DND-41 (cell line): ENCODE measurements at regions not wholly inside any gene's neighbourhood (a gene's known extent, or its start where the extent isn't known, plus 50 kb on each side); places are given as distances from the start of the nearest gene placed in this dataset.
"Not testable (repeated sequence)": the region's sequence is repeated elsewhere in the genome, so short reads cannot be mapped to it uniquely, and the experiment has no call there.

Source experiments
- ATAC-seq: fragments of 200-7000 bp; cut with Tn5 transposase; 3 replicates; pipeline ENCODE4 v1.9.1; 2021; ENCODE audit warnings: low read depth; ENCODE audit not compliant: insufficient read depth
- DNase-seq: peaks from one replicate; pipeline ENCODE4 v3.0.0-alpha.2; 2020
- H2AFZ ChIP-seq: 2 replicates; pipeline ENCODE4 v1.6.0; 2012; ENCODE audit warnings: low read depth, low read length
- H3K27ac ChIP-seq: 2 replicates; pipeline ENCODE4 v1.5.1; 2012; ENCODE audit warnings: low read length, inconsistent platforms
- H3K27me3 ChIP-seq: fragments of 200-600 bp; sonication (generic); 2 replicates; pipeline ENCODE4 v1.6.0; 2012; ENCODE audit warnings: low read length, mild to moderate bottlenecking, inconsistent platforms; ENCODE audit not compliant: insufficient read depth, poor library complexity
- H3K36me3 ChIP-seq: 2 replicates; pipeline ENCODE4 v1.5.1; 2012; ENCODE audit warnings: low read length, inconsistent platforms; ENCODE audit not compliant: insufficient read depth
- H3K4me1 ChIP-seq: 2 replicates; pipeline ENCODE4 v1.5.1; 2012; ENCODE audit warnings: mild to moderate bottlenecking, low read length; ENCODE audit not compliant: insufficient read depth
- H3K4me2 ChIP-seq: 2 replicates; pipeline ENCODE4 v1.6.0; 2012; ENCODE audit warnings: mild to moderate bottlenecking, moderate library complexity, low read length, inconsistent platforms; ENCODE audit not compliant: insufficient read depth
- H3K4me3 ChIP-seq, 2 experiments: fragments of 200-600 bp in 1 of 2; shearing (Covaris generic) in 1 of 2; 2 replicates each; pipeline ENCODE4 v1.5.1; 2012 to 2016; ENCODE audit warnings: inconsistent platforms in 2 of 2, low read length in 2 of 2, mild to moderate bottlenecking in 2 of 2, low read depth in 1 of 2, moderate library complexity in 1 of 2
- H3K79me2 ChIP-seq: 2 replicates; pipeline ENCODE4 v1.6.0; 2012; ENCODE audit warnings: low read length, inconsistent platforms; ENCODE audit not compliant: insufficient read depth
- H3K9ac ChIP-seq: 2 replicates; pipeline ENCODE4 v1.6.0; 2012; ENCODE audit warnings: low read depth, mild to moderate bottlenecking, inconsistent platforms, low read length, moderate library complexity
- H3K9me3 ChIP-seq: 2 replicates; pipeline ENCODE4 v1.5.1; 2012; ENCODE audit warnings: low read length, moderate library complexity, mild to moderate bottlenecking, inconsistent platforms; ENCODE audit not compliant: insufficient read depth, severe bottlenecking
- H4K20me1 ChIP-seq: 2 replicates; pipeline ENCODE4 v1.6.0; 2012; ENCODE audit warnings: low read length; ENCODE audit not compliant: insufficient read depth
- CTCF ChIP-seq: IDR thresholded peaks from 2 replicates; pipeline ENCODE4 v1.5.1; 2012; ENCODE audit warnings: borderline replicate concordance, low read length, moderate library complexity, mild to moderate bottlenecking; ENCODE audit not compliant: poor library complexity, severe bottlenecking; ENCODE audit errors: extremely low read depth
- EZH2 ChIP-seq: IDR thresholded peaks from 3 replicates; pipeline ENCODE4 v1.6.1; 2012; ENCODE audit warnings: borderline replicate concordance, low read depth, mild to moderate bottlenecking, moderate library complexity, low read length, inconsistent platforms; ENCODE audit not compliant: severe bottlenecking

- ATAC-seq (no peak), DNase-seq (no peak)
- no peak overlapping the region for H2AFZ ChIP-seq
- H3K27me3 ChIP-seq, result no peaks in the 10 kb centered on the region
- no peak overlapping the region for H3K27ac ChIP-seq
- no peaks in the 10 kb centered on the region for H4K20me1 ChIP-seq
- no peak for TF ChIP-seq CTCF
- no peak for TF ChIP-seq EZH2
- H3K4me2 ChIP-seq, result no peak overlapping the region
- no peaks in the 10 kb centered on the region for H3K9me3 ChIP-seq
- no peaks in the 10 kb centered on the region for H3K4me1 ChIP-seq
- H3K4me3 ChIP-seq, result no peak overlapping the region
- H3K9ac ChIP-seq, result no peak overlapping the region
- no peaks in the 10 kb centered on the region for H3K79me2 ChIP-seq
- H3K36me3 ChIP-seq, result no peaks in the 10 kb centered on the region
These were observed 1578.8 kb downstream of the OLFM4 start for GRCh38 chr13:54607421-54607820.

- no peaks in the 10 kb centered on the region for H3K36me3 ChIP-seq
- H3K4me2 ChIP-seq, result no peak overlapping the region
- H3K27me3 ChIP-seq, result no peaks in the 10 kb centered on the region
- no peak overlapping the region for H3K27ac ChIP-seq
- H3K4me1 ChIP-seq, result no peaks in the 10 kb centered on the region
- H3K79me2 ChIP-seq, result no peaks in the 10 kb centered on the region
- DNase-seq (no peak), ATAC-seq (no peak)
- no peak overlapping the region for H3K4me3 ChIP-seq
- no peak overlapping the region for H2AFZ ChIP-seq
- TF ChIP-seq EZH2, result no peak
- no peak for TF ChIP-seq CTCF
- H4K20me1 ChIP-seq, result no peaks in the 10 kb centered on the region
- H3K9me3 ChIP-seq, result no peaks in the 10 kb centered on the region
- no peak overlapping the region for H3K9ac ChIP-seq
These were observed 1582.8 kb downstream of the OLFM4 start for GRCh38 chr13:54611390-54611789.

GRCh38 chr13:54614726-54615125 lies 1586.1 kb downstream of the OLFM4 start:
- no peaks in the 10 kb centered on the region for H3K4me1 ChIP-seq
- no peak overlapping the region for H3K27ac ChIP-seq
- no peaks in the 10 kb centered on the region for H3K79me2 ChIP-seq
- H4K20me1 ChIP-seq, result no peaks in the 10 kb centered on the region
- no peak overlapping the region for H3K9ac ChIP-seq
- no peaks in the 10 kb centered on the region for H3K27me3 ChIP-seq
- H3K4me2 ChIP-seq, result no peak overlapping the region
- no peak overlapping the region for H3K4me3 ChIP-seq
- no peak for DNase-seq
- TF ChIP-seq EZH2 (no peak), CTCF (no peak)
- H3K9me3 ChIP-seq, result no peaks in the 10 kb centered on the region
- ATAC-seq, result no peak
- no peak overlapping the region for H2AFZ ChIP-seq
- H3K36me3 ChIP-seq, result no peaks in the 10 kb centered on the region

- H2AFZ ChIP-seq, H3K79me2 ChIP-seq, H3K4me1 ChIP-seq, H3K4me3 ChIP-seq, H3K27ac ChIP-seq, H3K9ac ChIP-seq, H3K27me3 ChIP-seq, H3K4me2 ChIP-seq, DNase-seq, ATAC-seq, H4K20me1 ChIP-seq, H3K36me3 ChIP-seq, H3K9me3 ChIP-seq: not testable (repeated sequence)
These were observed 1597.9 kb downstream of the OLFM4 start for GRCh38 chr13:54626504-54626903.
